HG02623 (cell line): ENCODE measurements at regions not wholly inside any gene's neighbourhood (a gene's known extent, or its start where the extent isn't known, plus 50 kb on each side); places are given as distances from the start of the nearest gene placed in this dataset.

Source experiments
- ATAC-seq: cut with Tn5 transposase; IDR thresholded peaks from one replicate; pipeline ENCODE4 v1.9.1; 2021; ENCODE audit warnings: moderate library complexity; ENCODE audit not compliant: unreplicated experiment

GRCh38 chr7:9785211-9785610 lies 1188.5 kb upstream of the PHF14 start:
- ATAC-seq = no peak

DNA sequence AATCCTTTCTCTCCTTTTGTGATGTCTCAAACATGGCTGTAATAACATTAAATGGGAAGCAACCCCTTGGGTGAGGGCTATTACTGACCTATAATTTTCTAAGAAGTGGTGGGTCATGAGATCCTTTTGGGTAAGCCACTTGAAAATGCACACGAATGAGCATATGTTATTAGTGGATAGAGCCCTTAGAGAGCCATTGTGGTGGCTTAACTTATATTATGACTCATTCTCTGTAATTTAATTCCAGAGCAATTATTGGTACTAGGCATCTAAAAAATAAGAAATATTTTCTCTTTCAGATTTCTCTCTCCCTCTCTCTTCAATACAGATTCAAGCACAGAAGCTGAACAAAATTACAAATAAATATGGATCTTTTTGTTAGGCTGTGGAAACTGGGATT lies 1177.4 kb upstream of the PHF14 start:
- ATAC-seq = no peak

GRCh38 chr7:9822458-9823290 lies 1151.0 kb upstream of the PHF14 start:
- no peak for ATAC-seq

GRCh38 chr7:9835199-9835598 lies 1138.5 kb upstream of the PHF14 start:
- no peak for ATAC-seq

DNA sequence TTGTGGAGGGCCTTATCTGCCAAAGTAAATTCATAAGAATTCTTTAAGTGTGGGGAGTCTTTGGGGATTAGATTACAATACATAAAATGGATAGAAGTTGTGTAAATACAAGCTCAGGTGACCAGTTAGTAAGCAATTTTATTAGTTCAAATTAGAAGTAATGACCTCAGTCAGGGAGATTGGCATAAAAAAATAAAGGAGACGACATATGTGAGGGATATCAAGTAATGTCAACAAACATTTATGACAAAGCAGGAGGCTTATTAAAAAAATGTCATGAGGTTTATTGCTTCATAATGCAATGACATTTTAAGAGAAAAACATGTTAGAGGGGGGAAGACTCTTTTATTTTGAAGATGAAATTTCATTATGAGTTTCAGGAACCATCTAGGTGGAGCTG lies 1137.0 kb upstream of the PHF14 start:
- ATAC-seq = no peak

DNA sequence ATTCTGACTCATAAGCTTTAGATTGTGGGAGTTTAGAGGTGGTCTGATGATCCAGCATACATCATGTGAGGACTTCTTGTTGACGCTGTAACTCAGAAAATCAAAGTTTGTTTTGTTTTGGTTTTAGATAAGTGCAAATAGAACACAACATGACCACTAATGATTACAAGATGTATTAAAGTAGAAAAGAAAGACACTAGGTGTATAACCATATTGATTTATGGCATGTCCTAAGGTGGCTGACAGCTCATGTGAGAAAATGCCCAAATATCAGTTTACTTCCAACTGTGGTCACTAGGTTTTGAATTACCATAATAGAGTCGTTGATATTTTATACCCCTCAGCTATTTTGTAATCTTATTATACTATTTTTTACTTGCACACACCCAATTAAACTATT lies 1131.4 kb upstream of the PHF14 start:
- no peak for ATAC-seq

DNA sequence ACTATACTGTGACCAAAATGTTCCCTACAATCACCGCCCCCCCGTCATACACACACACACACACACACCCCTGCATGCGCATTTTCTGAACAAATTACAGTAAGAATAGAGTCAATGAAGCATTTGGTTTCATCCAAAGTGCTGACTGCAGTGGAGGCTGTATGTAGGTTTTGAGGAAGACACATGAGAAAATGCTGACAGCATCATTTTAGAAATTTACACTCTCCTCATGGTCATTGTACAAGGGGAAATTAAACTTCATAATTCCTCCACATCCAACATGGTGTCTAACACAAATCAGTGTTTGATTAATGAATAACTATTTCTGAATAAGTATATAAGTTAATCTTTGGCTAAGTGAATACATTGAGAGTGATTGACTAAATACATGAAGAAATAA lies 1126.8 kb upstream of the PHF14 start:
- ATAC-seq = no peak

- ATAC-seq = no peak
These were observed 1119.1 kb upstream of the PHF14 start for GRCh38 chr7:9854605-9855004.

GRCh38 chr7:9856668-9857067 lies 1117.0 kb upstream of the PHF14 start:
- no peak for ATAC-seq

DNA sequence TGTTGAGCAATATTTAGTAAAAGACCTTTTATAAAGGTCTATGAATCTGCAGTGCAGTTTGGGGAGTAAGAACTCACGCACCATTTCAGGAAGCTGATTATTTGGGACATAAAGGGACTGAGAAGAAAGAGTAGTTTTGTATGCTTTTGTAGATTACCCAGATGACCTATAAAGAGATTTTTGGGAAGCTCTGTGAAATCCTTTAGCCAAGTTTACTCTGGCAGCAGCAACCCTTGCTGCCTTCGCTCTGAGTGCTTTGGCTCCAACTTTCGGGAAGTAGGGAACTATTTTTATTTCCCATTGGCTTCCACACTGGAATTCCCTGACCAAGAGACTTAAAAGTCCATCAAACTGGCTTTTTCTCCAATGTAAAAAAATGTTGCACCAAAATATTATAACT lies 1110.1 kb upstream of the PHF14 start:
- no peak for ATAC-seq

GRCh38 chr7:9869151-9869550 lies 1104.5 kb upstream of the PHF14 start:
- ATAC-seq = no peak

DNA sequence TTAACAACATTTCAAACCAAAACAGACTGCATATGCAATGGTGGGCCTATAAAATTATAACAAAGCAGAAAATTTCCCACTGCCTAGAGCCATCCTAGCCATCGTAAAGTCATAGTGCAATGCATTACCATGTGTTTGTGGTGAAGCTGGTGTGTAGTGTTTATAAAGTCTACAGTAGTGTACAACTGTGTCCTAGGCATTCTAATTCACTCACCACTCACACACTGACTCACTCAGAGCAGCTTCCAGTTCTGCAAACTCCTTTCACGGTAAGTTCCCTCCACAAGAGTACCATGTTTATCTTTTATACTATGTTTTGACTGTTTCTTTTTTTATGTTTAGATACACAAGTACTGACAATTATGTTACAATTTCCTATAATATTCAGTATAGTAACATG lies 1104.1 kb upstream of the PHF14 start:
- no peak for ATAC-seq

- no peak for ATAC-seq
These were observed 1103.0 kb upstream of the PHF14 start for GRCh38 chr7:9870674-9871073.

- no peak for ATAC-seq
These were observed 1099.5 kb upstream of the PHF14 start for GRCh38 chr7:9874182-9874581.

DNA sequence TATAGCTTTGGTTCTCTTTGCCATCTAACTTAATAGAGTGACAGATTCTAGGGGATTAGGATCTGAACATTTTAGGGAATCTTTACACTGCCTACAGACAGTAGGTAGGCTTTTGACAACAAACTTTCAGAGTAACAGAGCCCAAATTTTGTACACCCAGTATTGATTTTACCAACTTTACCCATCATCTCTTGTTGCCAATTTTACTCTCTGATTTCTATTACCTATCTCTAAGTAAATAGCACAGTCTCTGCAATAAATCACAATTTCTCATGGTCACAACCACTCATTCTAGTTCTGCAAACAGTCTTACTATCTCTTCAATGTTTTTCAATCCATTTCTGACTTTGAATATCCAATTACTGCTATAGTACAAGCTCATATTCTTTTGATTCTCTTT lies 1097.6 kb upstream of the PHF14 start:
- no peak for ATAC-seq

GRCh38 chr7:9889554-9889953 lies 1084.1 kb upstream of the PHF14 start:
- no peak for ATAC-seq

DNA sequence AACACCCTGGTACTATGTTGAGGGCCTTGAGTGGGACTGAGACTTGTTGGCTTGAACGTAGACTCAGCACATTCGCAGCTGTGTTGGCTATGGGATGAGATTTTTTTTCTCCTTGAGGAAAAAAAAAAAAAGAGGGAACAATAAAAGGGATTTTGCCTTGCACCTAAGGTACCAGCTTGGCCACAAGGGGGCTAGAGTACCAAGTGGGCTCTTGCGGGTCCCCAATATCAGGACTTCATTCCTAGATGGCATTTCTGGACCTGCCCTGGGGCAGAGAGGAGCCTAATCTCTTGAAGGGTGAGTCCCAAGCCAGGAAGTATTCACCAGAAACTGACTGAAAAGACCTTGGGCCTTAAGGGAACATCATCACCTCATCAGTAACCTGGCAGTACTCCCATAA lies 1083.6 kb upstream of the PHF14 start:
- no peak for ATAC-seq

GRCh38 chr7:9891056-9891455 lies 1082.6 kb upstream of the PHF14 start:
- no peak for ATAC-seq

- no peak for ATAC-seq
These were observed 1073.3 kb upstream of the PHF14 start for GRCh38 chr7:9900339-9900738.

DNA sequence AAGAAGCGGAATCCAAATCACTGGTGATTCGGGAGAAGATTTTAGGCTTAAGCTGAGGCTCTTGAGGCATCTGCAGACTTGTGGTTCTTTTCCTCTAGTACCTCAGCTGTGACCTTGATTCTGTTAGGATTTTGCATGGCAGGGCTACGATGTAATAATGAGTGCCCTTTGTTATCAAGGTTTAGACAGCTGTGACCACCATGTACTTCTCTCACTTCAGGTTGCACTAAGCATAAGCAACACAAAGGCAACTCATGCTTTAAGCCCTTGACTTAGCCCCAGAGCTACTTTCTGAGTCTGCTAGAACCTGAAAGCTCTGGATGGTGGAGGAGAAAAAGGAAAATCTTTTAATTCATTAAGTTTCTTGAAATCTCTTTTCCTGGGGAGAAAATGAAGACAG lies 1052.3 kb upstream of the PHF14 start:
- no peak for ATAC-seq

DNA sequence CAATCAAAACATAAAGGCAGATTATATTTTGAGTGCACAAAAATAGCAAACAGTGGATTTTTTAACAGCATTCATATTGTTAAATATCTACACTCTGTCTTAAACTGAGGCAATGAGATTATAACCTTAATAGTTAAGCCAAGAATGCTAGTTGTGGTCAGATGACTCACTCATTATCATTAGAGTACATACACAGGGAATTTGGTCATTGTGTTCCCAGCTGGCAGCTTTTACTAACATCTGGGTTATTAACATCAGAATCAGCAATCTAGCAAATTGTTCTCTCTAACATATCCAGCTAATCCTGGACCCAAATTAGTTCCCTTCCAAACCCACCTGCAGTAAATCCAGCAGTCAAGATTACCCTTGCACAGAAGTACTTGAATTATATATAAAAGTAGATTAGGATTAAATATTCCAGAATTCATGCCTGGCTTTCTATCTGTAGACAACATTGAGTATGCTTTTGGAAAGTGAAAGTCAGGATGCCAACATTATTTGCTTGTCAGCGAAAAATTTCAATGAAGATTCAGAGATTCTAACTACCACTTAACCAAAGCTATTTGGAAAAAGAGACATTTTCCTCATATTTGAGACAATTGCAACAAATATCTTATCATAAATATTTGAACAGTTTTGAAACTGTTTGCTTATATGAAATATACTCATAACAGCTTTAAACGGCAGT lies 1035.6 kb upstream of the PHF14 start:
- ATAC-seq = no peak

DNA sequence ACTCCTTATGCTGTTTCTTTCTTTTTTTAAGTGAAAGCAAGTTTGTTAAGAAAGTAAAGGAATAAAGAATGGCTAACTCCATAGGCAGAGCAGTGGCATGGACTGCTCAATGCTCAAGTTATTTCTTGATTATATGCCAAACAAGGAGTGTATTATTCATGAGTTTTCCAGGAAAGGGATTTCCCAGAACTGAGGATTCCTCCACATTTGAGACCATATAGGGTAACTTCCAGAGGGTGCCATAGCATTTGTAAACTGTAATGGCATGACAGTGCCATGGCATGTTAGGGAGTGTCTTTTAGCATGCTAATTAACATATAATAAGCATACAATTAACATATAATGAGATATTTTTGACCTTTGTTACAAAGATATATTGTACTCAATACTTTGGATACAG lies 1034.5 kb upstream of the PHF14 start:
- no peak for ATAC-seq

- ATAC-seq = no peak
These were observed 1028.5 kb upstream of the PHF14 start for GRCh38 chr7:9945131-9945530.
